Thyroid gland (tissue), 4 donors: ENCODE measurements at regions not wholly inside any gene's neighbourhood (a gene's known extent, or its start where the extent isn't known, plus 50 kb on each side); places are given as distances from the start of the nearest gene placed in this dataset.
"Not testable (repeated sequence)": the region's sequence is repeated elsewhere in the genome, so short reads cannot be mapped to it uniquely, and the experiment has no call there.

Source experiments
- DNase-seq, 2 donors: peaks; one replicate each; pipeline ENCODE4 v3.0.0-alpha.2; 2019
- H3K27ac ChIP-seq, 3 donors: fragments of 200-600 bp; sonication (generic); 1 replicate in 2 of 3; 2 replicates in 1 of 3; pipeline ENCODE4 v1.5.1; 2016 to 2019; ENCODE audit warnings: mild to moderate bottlenecking in 1 of 3, moderate library complexity in 1 of 3
- H3K27me3 ChIP-seq: fragments of 200-600 bp; sonication (generic); one replicate; pipeline ENCODE4 v1.5.1; 2019
- H3K36me3 ChIP-seq, 2 donors: fragments of 200-600 bp; sonication (generic); one replicate each; pipeline ENCODE4 v1.5.1; 2016 to 2019
- H3K4me1 ChIP-seq, 2 donors: fragments of 200-600 bp; sonication (generic); one replicate each; pipeline ENCODE4 v1.5.1; 2017 to 2019
- H3K4me3 ChIP-seq, 3 donors: fragments of 200-600 bp; sonication (generic); replicated peaks in 1 of 3; 1 replicate in 2 of 3; 2 replicates in 1 of 3; pipeline ENCODE4 v1.5.1; 2016; ENCODE audit warnings: mild to moderate bottlenecking in 1 of 3
- H3K9me3 ChIP-seq: fragments of 200-600 bp; sonication (generic); one replicate; pipeline ENCODE4 v1.5.1; 2017
- CTCF ChIP-seq, 6 experiments: fragments of 200-600 bp in 3 of 6; fragments of 450-650 bp in 3 of 6; sonication (generic) in 3 of 6; IDR thresholded peaks; one replicate each; pipeline ENCODE4 v1.5.1; 2016 to 2019; ENCODE audit warnings: antibody characterized with exemption in 6 of 6, mild to moderate bottlenecking in 2 of 6, inconsistent platforms in 1 of 6, moderate library complexity in 1 of 6
- POLR2A ChIP-seq, 2 donors: fragments of 450-650 bp; IDR thresholded peaks; one replicate each; pipeline ENCODE4 v1.6.1; 2017; ENCODE audit warnings: antibody characterized with exemption in 2 of 2, mild to moderate bottlenecking in 2 of 2, moderate library complexity in 1 of 2
- WGBS, 2 donors: methylation state at CpG; one replicate each; pipeline ENCODE4 v1.1.5; 2017; 5-methylcytosine and 5-hydroxymethylcytosine counted together
- intact Hi-C: fragments of 100-400 bp; cut with DNase I; formaldehyde crosslinking; loops from one replicate; pipeline ENCODE4 v1.15.1; 2023

- WGBS, 2 donors = 87 to 88% methylated on average over 3 of the region's 3 CpGs
- no peaks in the 10 kb centered on the region for H3K4me1 ChIP-seq
- H3K27ac ChIP-seq = no peak overlapping the region
- DNase-seq = no peak
- no peaks in the 10 kb centered on the region for H3K36me3 ChIP-seq
- no peaks in the 10 kb centered on the region for H3K9me3 ChIP-seq
- intact Hi-C loops = no loop called here
- no peak overlapping the region for H3K4me3 ChIP-seq
- no peak for TF ChIP-seq CTCF (IDR thresholded peaks at IDR 0.05)
- no peak for TF ChIP-seq POLR2A (IDR thresholded peaks at IDR 0.05)
- H3K27me3 ChIP-seq = no peaks in the 10 kb centered on the region
Observed at GRCh38 chr3:22843854-22844253, 359.3 kb upstream of the UBE2E2 start.

GRCh38 chr3:22846566-22846965, 356.6 kb upstream of the UBE2E2 start:
- H3K27me3 ChIP-seq = no peaks in the 10 kb centered on the region
- no peaks in the 10 kb centered on the region for H3K9me3 ChIP-seq
- intact Hi-C loops = no loop called here
- no peak overlapping the region for H3K4me3 ChIP-seq
- H3K36me3 ChIP-seq = no peaks in the 10 kb centered on the region
- H3K27ac ChIP-seq = no peak overlapping the region
- no peaks in the 10 kb centered on the region for H3K4me1 ChIP-seq
- no peak for TF ChIP-seq CTCF (IDR thresholded peaks at IDR 0.05)
- TF ChIP-seq POLR2A (IDR thresholded peaks at IDR 0.05) = no peak
- 91 to 94% methylated on average over 5 of the region's 5 CpGs for WGBS, 2 donors
- no peak for DNase-seq

GRCh38 chr3:22849583-22849982, 353.5 kb upstream of the UBE2E2 start:
- DNase-seq, H3K27ac ChIP-seq, H3K36me3 ChIP-seq, H3K4me1 ChIP-seq, H3K27me3 ChIP-seq, H3K9me3 ChIP-seq, H3K4me3 ChIP-seq, intact Hi-C loops: not testable (repeated sequence)
- 89 to 93% methylated on average over 6 of the region's 6 CpGs for WGBS, 2 donors

- no peak overlapping the region for H3K27ac ChIP-seq
- no peak for TF ChIP-seq CTCF (IDR thresholded peaks at IDR 0.05)
- TF ChIP-seq POLR2A (IDR thresholded peaks at IDR 0.05) = no peak
- H3K4me1 ChIP-seq = no peaks in the 10 kb centered on the region
- no peak overlapping the region for H3K4me3 ChIP-seq
- WGBS, 2 donors = 80 to 88% methylated on average over 3 of the region's 3 CpGs
- H3K27me3 ChIP-seq = no peaks in the 10 kb centered on the region
- H3K9me3 ChIP-seq = no peaks in the 10 kb centered on the region
- no peaks in the 10 kb centered on the region for H3K36me3 ChIP-seq
- DNase-seq = no peak
- intact Hi-C loops = no loop called here
Observed at GRCh38 chr3:22856811-22857210, 346.3 kb upstream of the UBE2E2 start.

GRCh38 chr3:22858486-22858885, 344.6 kb upstream of the UBE2E2 start:
- TF ChIP-seq POLR2A (IDR thresholded peaks at IDR 0.05) (no peak), CTCF (IDR thresholded peaks at IDR 0.05) (no peak)
- H3K9me3 ChIP-seq = no peaks in the 10 kb centered on the region
- H3K4me3 ChIP-seq = no peak overlapping the region
- no peak for DNase-seq
- 47 to 63% methylated on average over 2 of the region's 2 CpGs for WGBS, 2 donors
- no peak overlapping the region for H3K27ac ChIP-seq
- no peaks in the 10 kb centered on the region for H3K36me3 ChIP-seq
- H3K4me1 ChIP-seq = no peaks in the 10 kb centered on the region
- no peaks in the 10 kb centered on the region for H3K27me3 ChIP-seq
- intact Hi-C loops = no loop called here

GRCh38 chr3:22859618-22860017, 343.5 kb upstream of the UBE2E2 start:
- DNase-seq = no peak
- H3K27me3 ChIP-seq = no peaks in the 10 kb centered on the region
- H3K4me3 ChIP-seq = no peak overlapping the region
- no peaks in the 10 kb centered on the region for H3K36me3 ChIP-seq
- TF ChIP-seq POLR2A (IDR thresholded peaks at IDR 0.05) (no peak), CTCF (IDR thresholded peaks at IDR 0.05) (no peak)
- H3K4me1 ChIP-seq = no peaks in the 10 kb centered on the region
- no peaks in the 10 kb centered on the region for H3K9me3 ChIP-seq
- H3K27ac ChIP-seq = no peak overlapping the region
- intact Hi-C loops = no loop called here
